PC-3 (cell line): ENCODE measurements at regions not wholly inside any gene's neighbourhood (a gene's known extent, or its start where the extent isn't known, plus 50 kb on each side); places are given as distances from the start of the nearest gene placed in this dataset.

ENCODE experiments used
- CTCF ChIP-seq: fragments of 300-600 bp; sonication (generic); conservative IDR thresholded peaks from 2 replicates; pipeline ENCODE4 v1.5.1; 2017; ENCODE audit warnings: antibody characterized with exemption, low read depth, mild to moderate bottlenecking, low read length
- EZH2 ChIP-seq: fragments of 300-600 bp; sonication (generic); IDR thresholded peaks from one replicate; pipeline ENCODE4 v1.6.1; 2017; ENCODE audit warnings: antibody characterized with exemption, mild to moderate bottlenecking, low read length; ENCODE audit not compliant: unreplicated experiment
- EZH2phosphoT487 ChIP-seq: fragments of 300-600 bp; sonication (generic); IDR thresholded peaks from 2 replicates; pipeline ENCODE4 v1.6.1; 2018; ENCODE audit warnings: mild to moderate bottlenecking, antibody characterized with exemption, low read length, borderline replicate concordance

DNA sequence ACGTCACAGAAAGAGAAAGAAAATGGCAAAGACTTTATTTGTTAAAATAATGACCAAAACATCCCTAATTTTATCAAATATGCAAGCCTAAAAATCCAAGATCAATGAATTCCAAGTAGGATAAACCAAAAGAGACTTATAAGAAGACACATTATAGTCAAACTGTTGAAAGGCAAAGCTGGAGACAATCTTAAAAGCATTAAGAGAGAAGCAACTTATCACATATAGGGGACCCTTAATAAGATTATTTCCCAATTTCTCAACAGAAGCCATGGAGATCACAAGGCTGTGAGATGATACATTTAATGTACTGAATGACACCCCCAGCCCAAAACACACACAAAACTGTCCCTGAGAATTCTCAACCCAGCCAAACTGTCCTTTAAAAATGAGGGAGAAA lies 228.7 kb downstream of the COG6 start:
- no peak for TF ChIP-seq CTCF
- no peak for TF ChIP-seq EZH2
- TF ChIP-seq EZH2phosphoT487 = no peak
